ENCODE measurements at regions not wholly inside any gene's neighbourhood (a gene's known extent, or its start where the extent isn't known, plus 50 kb on each side); places are given as distances from the start of the nearest gene placed in this dataset.
"Not testable (repeated sequence)": the region's sequence is repeated elsewhere in the genome, so short reads cannot be mapped to it uniquely, and the experiment has no call there.

- DNase-seq (ENCODE audit: low read depth in 2 of 2): no peak
These were observed 563.9 kb downstream of the DACH1 start for GRCh38 chr13:71303144-71303543.

- no peak for DNase-seq (ENCODE audit: low read depth in 2 of 2)
These were observed 566.4 kb downstream of the DACH1 start for GRCh38 chr13:71300602-71301001.

- no peak for DNase-seq (ENCODE audit: low read depth in 2 of 2)
These were observed 575.2 kb downstream of the DACH1 start for GRCh38 chr13:71291842-71292146.

DNA sequence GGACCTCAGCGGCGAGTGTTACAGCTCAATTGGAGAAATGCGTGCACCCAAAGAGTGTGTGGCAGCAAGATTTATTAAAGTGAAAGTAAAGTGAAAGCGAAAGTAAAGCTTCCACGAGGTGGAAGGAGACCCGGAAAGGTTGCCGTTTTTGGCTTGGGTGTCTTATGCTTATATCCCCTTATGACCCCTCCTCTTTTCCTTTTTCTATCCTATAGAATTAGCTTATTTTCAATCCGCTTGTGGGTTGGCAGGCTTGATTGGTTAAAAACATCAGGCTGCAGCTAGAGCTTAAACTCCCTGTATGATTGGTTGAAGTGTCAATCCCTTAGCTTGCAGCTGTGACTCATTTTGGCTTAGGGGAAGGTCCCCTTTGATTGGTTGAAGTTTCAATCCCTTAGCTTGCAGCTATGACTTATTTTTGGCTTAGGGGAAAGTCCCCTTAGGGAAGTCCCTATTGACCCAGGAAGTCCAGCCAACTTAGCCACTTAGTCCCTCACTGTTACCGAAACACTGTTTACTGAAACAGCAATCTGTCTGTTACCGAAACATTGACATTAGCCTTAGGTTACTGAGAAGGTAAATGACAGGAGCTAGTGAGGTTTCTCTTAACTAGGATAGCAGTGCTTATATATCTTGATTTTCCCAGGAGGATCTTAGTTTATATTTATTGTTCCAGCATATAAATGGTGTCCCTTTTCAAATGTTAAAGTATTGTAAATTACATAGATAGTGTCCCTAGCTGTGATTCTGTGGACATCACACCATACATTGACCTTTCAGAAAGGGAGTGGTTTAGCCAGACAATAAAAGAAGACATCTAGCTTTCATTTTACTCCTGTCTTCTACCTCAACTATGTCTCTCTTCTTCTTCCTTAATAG is 575.8 kb downstream of the DACH1 start:
- no peak for DNase-seq (ENCODE audit: low read depth in 2 of 2)

GRCh38 chr13:71289980-71290379 is 577.0 kb downstream of the DACH1 start:
- DNase-seq (ENCODE audit: low read depth in 2 of 2): not testable (repeated sequence)

DNA sequence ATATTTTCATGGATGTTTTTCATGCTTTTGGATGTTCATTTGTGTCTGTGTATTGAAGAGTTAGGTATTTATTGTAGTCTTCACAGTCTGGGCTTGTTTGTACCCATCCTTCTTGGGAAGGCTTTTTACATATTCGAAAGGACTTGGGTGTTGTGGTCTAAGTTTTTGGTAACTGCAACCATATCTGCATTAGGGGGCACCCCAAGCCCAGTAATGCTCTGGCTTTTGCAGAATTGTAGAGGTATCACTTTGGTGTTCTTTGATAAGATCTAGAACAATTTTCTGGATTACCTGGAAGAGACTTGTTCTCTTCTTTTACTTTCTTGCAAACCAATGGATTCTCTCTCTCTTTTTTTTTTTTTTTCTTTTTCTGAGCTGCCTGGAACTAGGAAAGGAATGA is 581.3 kb downstream of the DACH1 start:
- no peak for DNase-seq (ENCODE audit: low read depth in 2 of 2)

- no peak for DNase-seq (ENCODE audit: low read depth in 2 of 2)
These were observed 588.5 kb downstream of the DACH1 start for GRCh38 chr13:71278512-71278911.

DNA sequence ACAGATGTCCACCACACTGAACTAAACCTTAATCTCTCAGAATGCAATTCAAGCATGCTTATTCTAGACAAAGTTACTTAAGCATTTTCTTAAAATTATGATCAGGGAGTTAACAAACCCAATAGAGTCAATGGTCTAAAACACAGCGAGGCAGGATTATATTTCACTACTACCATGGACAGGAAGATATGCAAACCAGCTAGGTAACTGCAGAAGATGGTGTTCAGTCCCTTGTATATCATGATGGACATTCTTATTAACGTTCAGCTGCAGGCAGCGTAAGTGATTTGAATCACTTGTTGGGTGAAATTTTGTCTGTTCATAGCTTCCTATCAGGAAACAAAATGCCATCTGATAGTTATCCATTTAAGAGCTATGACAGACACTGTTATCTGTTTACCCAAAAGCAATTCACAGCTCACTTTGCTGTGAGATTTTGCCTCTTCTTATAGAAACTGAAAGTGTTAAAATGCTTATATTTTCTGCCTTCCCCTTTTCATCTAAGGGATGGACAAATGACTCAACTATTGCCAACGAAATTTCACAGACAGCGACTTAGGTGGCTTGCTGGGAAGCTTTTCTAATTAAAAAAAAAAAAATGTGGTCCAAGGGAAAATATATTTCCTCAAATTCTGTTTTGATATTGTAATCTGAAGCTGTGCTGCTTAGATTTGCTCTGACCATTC is 591.9 kb downstream of the DACH1 start:
- DNase-seq (ENCODE audit: low read depth in 2 of 2): no peak

GRCh38 chr13:71261256-71261655 is 605.7 kb downstream of the DACH1 start:
- no peak for DNase-seq (ENCODE audit: low read depth in 2 of 2)

- no peak for DNase-seq (ENCODE audit: low read depth in 2 of 2)
These were observed 606.8 kb downstream of the DACH1 start for GRCh38 chr13:71260246-71260645.

DNA sequence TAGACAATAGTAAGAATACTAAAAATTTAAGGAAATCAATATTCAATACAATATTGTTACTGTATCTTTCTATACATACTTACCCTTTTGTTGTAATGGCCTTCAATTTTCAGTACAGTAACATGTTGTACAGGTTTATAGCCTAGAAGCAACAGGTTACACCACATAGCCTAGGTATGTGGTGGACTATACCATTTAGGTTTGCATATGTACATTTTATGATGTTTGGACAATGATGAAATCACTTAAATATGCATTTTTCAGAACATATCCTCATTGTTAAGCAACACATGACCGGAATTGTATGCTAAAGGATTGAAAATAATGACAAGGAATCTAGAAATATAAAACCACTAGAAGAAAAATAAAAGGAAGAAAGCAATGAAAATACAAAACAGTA is 611.4 kb downstream of the DACH1 start:
- no peak for DNase-seq (ENCODE audit: low read depth in 2 of 2)

DNA sequence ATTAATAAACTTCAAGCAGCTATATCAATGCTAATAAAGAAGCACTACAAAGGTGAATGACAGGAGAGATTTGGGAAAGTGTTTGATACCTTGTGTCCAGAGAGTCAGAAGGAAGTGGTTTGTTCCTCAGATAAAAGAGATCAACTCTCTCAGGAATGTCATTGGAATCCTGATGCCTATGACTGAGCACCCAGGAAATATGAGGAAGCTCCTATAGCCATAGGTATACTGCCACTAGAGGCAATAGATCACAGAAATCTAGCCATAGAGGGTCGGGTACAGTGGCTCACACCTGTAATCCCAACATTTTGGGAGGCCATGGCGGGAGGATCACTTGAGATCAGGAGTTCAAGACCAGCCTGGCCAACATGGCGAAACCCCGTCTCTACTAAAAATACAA is 612.6 kb downstream of the DACH1 start:
- DNase-seq (ENCODE audit: low read depth in 2 of 2): no peak

GRCh38 chr13:71252184-71252704 is 614.8 kb downstream of the DACH1 start:
- no peak for DNase-seq (ENCODE audit: low read depth in 2 of 2)

DNA sequence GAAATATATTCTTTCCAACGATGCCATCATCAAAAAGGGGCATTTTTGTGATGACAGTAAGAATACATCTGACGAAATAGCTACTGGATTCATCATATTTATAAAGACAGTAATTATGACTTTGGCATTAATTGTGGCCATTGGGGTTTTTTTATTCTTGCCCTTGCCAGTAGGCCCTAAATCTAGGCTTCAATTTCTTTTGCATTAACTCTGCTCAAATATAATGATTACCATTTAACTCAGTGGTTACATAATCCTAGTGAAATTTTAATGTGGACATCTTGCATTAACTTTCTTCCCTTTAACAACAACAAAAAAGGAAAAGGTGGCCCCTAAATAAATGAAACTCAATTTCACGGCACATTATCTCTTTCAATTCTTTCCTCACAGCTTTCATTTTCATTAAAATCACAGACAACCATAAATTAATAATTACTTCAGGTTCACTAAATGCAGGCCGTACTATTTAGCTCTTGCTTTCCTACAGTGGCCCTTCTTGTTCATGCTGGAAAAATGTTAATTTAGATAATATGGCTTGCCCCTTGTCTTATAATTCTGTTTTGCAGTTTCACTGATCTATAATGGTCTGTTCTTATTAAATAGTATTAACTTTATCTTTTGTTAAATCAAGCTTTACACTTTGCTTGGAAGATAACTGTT is 615.6 kb downstream of the DACH1 start:
- DNase-seq (ENCODE audit: low read depth in 2 of 2): no peak

GRCh38 chr13:71249011-71249410 is 618.0 kb downstream of the DACH1 start:
- DNase-seq (ENCODE audit: low read depth in 2 of 2): no peak

GRCh38 chr13:71244161-71244560 is 622.8 kb downstream of the DACH1 start:
- no peak for DNase-seq (ENCODE audit: low read depth in 2 of 2)

DNA sequence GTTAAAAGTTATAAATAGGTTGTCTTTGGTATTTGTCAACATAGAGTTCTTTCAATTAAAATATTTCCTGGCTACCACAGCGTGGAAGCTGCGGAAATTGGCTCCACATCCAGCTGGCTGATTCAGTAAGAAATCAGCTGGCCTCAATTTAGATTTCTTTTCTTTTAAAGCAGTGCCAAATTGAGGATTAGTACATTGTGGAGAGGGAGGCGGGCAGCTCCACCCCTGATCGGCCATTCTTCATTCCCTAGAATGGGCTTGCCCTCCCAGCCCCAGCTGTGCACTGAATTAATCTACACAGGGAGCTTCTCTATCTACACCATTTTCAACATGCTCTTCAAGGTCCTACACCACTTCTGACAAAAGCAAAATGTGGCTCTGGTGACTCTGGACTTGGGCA is 624.8 kb downstream of the DACH1 start:
- DNase-seq (ENCODE audit: low read depth in 2 of 2): no peak

- DNase-seq (ENCODE audit: low read depth in 2 of 2): no peak
These were observed 626.1 kb downstream of the DACH1 start for GRCh38 chr13:71240911-71241310.

GRCh38 chr13:71237332-71237731 is 629.7 kb downstream of the DACH1 start:
- DNase-seq (ENCODE audit: low read depth in 2 of 2): no peak

- DNase-seq (ENCODE audit: low read depth in 2 of 2): no peak
These were observed 647.1 kb downstream of the DACH1 start for GRCh38 chr13:71219698-71220415.

DNA sequence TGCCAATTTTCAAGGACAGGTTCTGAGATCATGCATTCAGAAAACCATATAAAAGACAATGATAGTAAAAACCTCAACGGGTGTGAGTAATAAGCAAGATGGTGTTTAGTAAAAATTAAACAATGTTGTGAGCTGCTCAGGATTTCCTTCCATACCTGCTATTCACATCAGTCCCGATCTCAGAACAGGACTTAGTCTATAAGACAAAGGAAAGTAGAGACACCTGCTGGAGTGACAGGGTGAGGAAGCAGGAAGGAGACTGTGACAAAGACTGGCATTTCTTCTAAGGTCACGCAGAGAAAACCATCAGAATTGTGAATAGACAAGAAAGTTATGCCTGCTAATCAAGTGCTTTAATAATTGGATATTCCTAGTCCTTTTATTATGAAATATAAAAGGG is 648.0 kb downstream of the DACH1 start:
- no peak for DNase-seq (ENCODE audit: low read depth in 2 of 2)

DNA sequence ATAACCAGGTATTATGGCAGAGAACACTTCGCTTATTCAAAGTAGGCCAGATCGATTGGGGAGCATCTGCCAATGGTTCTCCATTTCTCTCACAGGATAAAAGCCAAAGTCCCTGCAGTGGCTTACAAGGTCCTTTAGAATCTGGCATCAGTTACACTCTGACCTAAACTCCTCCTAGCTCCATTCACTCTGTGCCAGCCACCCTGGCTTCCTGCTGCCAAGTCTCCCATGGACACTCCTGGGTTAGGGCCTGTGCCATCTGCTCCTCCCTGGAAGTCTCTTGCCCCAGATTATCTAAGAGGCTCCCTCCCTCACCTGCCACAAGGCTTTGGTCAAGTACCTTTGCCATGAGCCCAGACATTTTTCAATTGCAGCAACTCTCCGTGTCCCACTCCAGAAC is 649.2 kb downstream of the DACH1 start:
- no peak for DNase-seq (ENCODE audit: low read depth in 2 of 2)
